HFF-Myc (cell line): ENCODE measurements at regions not wholly inside any gene's neighbourhood (a gene's known extent, or its start where the extent isn't known, plus 50 kb on each side); places are given as distances from the start of the nearest gene placed in this dataset.
"Not testable (repeated sequence)": the region's sequence is repeated elsewhere in the genome, so short reads cannot be mapped to it uniquely, and the experiment has no call there.

Experiments used
- DNase-seq: peaks from one replicate; pipeline ENCODE4 v3.0.0-alpha.2; 2011; ENCODE audit warnings: low read depth; ENCODE audit errors: extremely low read depth
- H3K4me3 ChIP-seq: replicated peaks from 2 replicates; pipeline ENCODE4 v1.5.1; 2011; ENCODE audit warnings: low read depth, mild to moderate bottlenecking, control low read depth, low read length
- CTCF ChIP-seq: IDR thresholded peaks from 2 replicates; pipeline ENCODE4 v1.5.1; 2012; ENCODE audit warnings: mild to moderate bottlenecking, low read depth, low read length, control low read depth; ENCODE audit errors: missing control alignments

DNA sequence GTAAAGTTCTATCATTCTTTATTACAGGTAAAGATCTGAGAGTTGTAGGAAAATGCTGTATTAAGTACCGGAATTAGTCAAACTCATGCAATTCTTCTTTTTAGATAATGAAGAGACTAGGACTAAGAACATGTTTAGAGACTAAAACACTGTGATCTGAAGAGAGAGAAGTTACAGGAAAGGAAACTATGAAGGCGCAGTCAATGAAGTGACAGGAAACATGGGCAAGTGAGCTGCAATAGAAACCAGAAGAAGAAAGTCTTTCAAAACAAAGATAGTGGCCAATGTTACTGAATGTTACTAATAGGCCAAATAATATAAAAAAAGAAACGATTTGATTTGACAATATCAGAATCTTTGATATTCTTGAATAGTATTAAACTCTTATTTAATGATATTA lies 659.4 kb upstream of the RGS18 start:
- DNase-seq, result no peak
- H3K4me3 ChIP-seq, result no peak overlapping the region
- TF ChIP-seq CTCF, result no peak

DNA sequence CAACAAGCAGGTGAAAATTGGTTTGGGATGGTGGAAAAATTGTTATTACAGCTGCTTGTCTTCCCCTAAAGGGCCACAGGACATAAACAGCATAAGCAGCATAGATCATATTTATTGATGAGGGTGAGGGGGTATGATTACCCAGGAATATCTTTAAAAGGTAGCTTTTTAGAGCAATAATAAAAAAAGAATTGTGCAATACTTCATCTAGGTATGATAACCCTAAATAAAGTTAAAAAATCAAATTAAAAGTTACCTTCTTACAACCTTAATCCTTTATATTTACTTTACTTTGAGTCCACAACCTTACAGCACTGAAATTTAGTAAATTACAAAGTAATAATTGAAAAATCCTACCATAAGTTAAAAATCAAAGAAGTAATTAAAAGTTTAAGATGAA lies 653.3 kb upstream of the RGS18 start:
- no peak for DNase-seq
- no peak for TF ChIP-seq CTCF
- H3K4me3 ChIP-seq, result no peak overlapping the region

DNA sequence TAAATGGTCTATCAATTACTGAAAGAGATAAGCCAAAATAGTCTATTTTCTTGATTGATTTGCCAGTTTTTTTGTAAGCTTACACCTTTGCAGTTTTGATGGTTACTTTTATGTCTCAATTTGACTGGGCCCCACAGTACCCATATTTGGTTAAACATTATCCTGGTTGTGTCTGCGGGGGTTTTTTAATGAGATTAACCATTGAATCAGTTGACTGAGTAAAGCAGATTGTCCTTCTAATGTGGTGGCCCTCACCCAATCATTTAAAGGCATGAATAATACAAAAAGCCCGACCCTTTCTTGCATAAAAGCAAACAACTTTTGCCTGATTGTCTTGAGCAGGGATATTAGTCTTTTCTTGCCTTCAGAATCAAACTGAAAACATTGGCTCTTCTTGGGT lies 650.0 kb upstream of the RGS18 start:
- no peak for TF ChIP-seq CTCF
- H3K4me3 ChIP-seq, result no peak overlapping the region
- no peak for DNase-seq

- H3K4me3 ChIP-seq, DNase-seq: not testable (repeated sequence)
Observed at GRCh38 chr1:191511480-191511879, 646.8 kb upstream of the RGS18 start.

GRCh38 chr1:191517826-191518225 lies 640.4 kb upstream of the RGS18 start:
- H3K4me3 ChIP-seq, result no peak overlapping the region
- no peak for TF ChIP-seq CTCF
- DNase-seq, result no peak

- DNase-seq, result no peak
- H3K4me3 ChIP-seq, result no peak overlapping the region
- no peak for TF ChIP-seq CTCF
Observed at GRCh38 chr1:191519519-191519918, 638.7 kb upstream of the RGS18 start.

GRCh38 chr1:191520345-191520744 lies 637.9 kb upstream of the RGS18 start:
- no peak for TF ChIP-seq CTCF
- no peak for DNase-seq
- no peak overlapping the region for H3K4me3 ChIP-seq

GRCh38 chr1:191525944-191526343 lies 632.3 kb upstream of the RGS18 start:
- H3K4me3 ChIP-seq, DNase-seq: not testable (repeated sequence)
